Epithelial cell of esophagus (primary cell): ENCODE measurements at regions not wholly inside any gene's neighbourhood (a gene's known extent, or its start where the extent isn't known, plus 50 kb on each side); places are given as distances from the start of the nearest gene placed in this dataset.

ENCODE experiments used
- DNase-seq: peaks from one replicate; pipeline ENCODE4 v3.0.0; 2010; ENCODE audit warnings: low read depth
- H3K4me3 ChIP-seq: 2 replicates; pipeline ENCODE4 v1.5.1; 2011; ENCODE audit warnings: mild to moderate bottlenecking, low read length, control low read depth
- CTCF ChIP-seq: IDR thresholded peaks from 2 replicates; pipeline ENCODE4 v1.5.1; 2011; ENCODE audit warnings: low read depth, mild to moderate bottlenecking, low read length, control low read depth, inconsistent platforms; ENCODE audit not compliant: insufficient read depth; ENCODE audit errors: missing control alignments

GRCh38 chr15:93414576-93415231 is 325.7 kb upstream of the RGMA start:
- no peak for DNase-seq
- no peak for TF ChIP-seq CTCF
- no peak overlapping the region for H3K4me3 ChIP-seq

- H3K4me3 ChIP-seq, result no peak overlapping the region
- DNase-seq, result no peak
- TF ChIP-seq CTCF, result no peak
Observed at GRCh38 chr15:93413745-93414144, 324.7 kb upstream of the RGMA start.

GRCh38 chr15:93399121-93399520 is 310.1 kb upstream of the RGMA start:
- no peak for TF ChIP-seq CTCF
- no peak for DNase-seq
- no peak overlapping the region for H3K4me3 ChIP-seq

GRCh38 chr15:93389211-93389610 is 300.2 kb upstream of the RGMA start:
- no peak for TF ChIP-seq CTCF
- H3K4me3 ChIP-seq, result no peak overlapping the region
- DNase-seq, result no peak

GRCh38 chr15:93384886-93385285 is 295.9 kb upstream of the RGMA start:
- H3K4me3 ChIP-seq, result no peak overlapping the region
- no peak for DNase-seq
- TF ChIP-seq CTCF, result no peak

- DNase-seq, result no peak
Observed at GRCh38 chr15:93382200-93382820, 293.3 kb upstream of the RGMA start.

More at GRCh38 chr15:93382200-93382820, 293.3 kb upstream of the RGMA start:
- no peak overlapping the region for H3K4me3 ChIP-seq
- no peak for TF ChIP-seq CTCF
